Suprapubic skin (tissue), 4 donors: ENCODE measurements at regions not wholly inside any gene's neighbourhood (a gene's known extent, or its start where the extent isn't known, plus 50 kb on each side); places are given as distances from the start of the nearest gene placed in this dataset.

Source experiments
- EP300 ChIP-seq: sonication (generic); formaldehyde crosslinking; IDR thresholded peaks from one replicate; pipeline ENCODE4 v1.6.1; 2017; ENCODE audit warnings: antibody characterized with exemption
- POLR2A ChIP-seq, 2 donors: fragments of 450-650 bp; IDR thresholded peaks; one replicate each; pipeline ENCODE4 v1.6.1; 2017; ENCODE audit warnings: antibody characterized with exemption in 2 of 2, mild to moderate bottlenecking in 2 of 2, moderate library complexity in 2 of 2
- POLR2AphosphoS5 ChIP-seq, 3 donors: sonication (generic); formaldehyde crosslinking; IDR thresholded peaks; one replicate each; pipeline ENCODE4 v1.6.1; 2017; ENCODE audit warnings: antibody characterized with exemption in 3 of 3
- TF ChIP-seq, protein P1 (sequence below), 2 donors: fragments of 200-600 bp in 1 of 2; fragments of 450-650 bp in 1 of 2; sonication (generic) in 1 of 2; IDR thresholded peaks; one replicate each; pipeline ENCODE4 v1.5.1; 2016 to 2019; ENCODE audit warnings: antibody characterized with exemption in 2 of 2, mild to moderate bottlenecking in 1 of 2, moderate library complexity in 1 of 2

DNA sequence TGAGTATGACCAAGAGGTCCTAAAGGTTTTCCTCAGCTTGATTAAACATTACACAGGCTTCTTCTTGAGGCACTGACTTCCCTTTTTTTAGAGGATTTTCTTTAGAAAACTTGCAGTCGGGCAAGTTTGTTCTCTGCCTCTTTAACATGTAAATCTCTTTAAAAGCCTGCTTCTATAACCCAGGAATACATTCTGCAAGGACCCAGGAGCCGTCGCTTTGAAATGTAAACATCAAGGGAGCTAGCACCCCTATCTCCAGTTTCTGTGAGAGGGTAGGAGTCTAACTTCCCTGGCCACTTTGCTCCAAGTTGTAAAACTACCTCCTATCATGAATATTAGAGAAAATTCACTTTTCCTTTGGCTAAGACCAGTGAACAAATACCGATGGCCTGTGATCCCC lies 201.5 kb upstream of the CPHXL start:
- TF ChIP-seq, protein P1, sequence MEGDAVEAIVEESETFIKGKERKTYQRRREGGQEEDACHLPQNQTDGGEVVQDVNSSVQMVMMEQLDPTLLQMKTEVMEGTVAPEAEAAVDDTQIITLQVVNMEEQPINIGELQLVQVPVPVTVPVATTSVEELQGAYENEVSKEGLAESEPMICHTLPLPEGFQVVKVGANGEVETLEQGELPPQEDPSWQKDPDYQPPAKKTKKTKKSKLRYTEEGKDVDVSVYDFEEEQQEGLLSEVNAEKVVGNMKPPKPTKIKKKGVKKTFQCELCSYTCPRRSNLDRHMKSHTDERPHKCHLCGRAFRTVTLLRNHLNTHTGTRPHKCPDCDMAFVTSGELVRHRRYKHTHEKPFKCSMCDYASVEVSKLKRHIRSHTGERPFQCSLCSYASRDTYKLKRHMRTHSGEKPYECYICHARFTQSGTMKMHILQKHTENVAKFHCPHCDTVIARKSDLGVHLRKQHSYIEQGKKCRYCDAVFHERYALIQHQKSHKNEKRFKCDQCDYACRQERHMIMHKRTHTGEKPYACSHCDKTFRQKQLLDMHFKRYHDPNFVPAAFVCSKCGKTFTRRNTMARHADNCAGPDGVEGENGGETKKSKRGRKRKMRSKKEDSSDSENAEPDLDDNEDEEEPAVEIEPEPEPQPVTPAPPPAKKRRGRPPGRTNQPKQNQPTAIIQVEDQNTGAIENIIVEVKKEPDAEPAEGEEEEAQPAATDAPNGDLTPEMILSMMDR (IDR thresholded peaks at IDR 0.05): no peak
- TF ChIP-seq POLR2A (IDR thresholded peaks at IDR 0.05) (no peak), EP300 (no peak), POLR2AphosphoS5 (IDR thresholded peaks at IDR 0.05) (no peak)
